DMS 273 treated with DMSO at 0.1 percent for 48 hours (cell line): ENCODE measurements at regions not wholly inside any gene's neighbourhood (a gene's known extent, or its start where the extent isn't known, plus 50 kb on each side); places are given as distances from the start of the nearest gene placed in this dataset.

Experiments
- DNase-seq: peaks from one replicate; lab custom pipeline; 2025; lab: John Stamatoyannopoulos, UW

DNA sequence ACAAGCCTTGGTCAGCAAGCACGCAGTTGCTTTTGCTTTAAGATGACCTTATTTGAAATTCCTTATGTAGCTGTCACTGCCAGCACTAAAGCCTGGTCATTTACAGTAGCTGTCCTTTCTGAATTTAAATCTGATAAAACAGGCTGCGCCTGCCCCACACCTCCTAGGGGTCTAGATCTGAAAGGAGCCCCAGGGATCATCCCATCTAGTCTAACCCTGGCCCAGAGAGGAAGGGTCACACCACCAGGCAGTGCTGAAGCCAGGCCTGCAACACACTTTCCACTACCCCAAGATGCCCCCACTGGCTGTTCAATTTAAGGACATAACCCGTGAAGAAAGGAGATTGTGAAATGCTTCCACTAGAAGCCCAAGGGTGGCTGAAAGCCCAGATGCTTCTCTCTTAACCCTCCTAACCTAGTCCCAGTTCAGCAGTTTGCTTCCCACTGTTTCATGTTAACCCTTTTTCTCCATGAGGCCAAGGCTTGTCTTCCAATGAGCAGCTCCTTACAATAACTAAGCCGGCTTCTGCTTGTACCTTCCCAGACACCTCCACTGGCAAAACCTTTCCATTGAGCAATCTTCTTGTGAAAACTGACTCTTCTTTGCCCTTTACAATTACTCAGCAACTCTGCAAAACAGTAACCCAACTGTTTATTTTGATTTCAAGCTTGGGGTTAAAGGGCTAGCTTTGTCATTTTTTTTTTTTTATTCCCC is 198.9 kb upstream of the LPP start:
- no peak for DNase-seq

DNA sequence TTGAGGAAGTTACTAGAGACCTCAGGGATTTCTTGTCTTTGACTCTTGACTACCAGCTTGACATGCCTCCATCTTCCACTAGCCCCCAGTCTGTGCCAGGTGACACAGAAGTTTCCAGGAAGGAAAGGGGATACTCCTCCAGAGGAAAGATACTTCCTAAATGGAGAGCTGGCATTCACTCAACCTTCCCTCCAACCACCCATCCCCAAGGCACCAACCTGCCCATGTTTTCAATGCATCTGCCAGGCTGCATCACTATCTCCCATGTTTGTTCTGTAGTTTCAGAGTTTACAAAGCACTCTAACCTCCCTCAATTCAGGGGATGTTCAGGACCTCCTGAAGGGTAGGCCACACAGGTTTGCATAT is 198.4 kb upstream of the LPP start:
- no peak for DNase-seq

DNA sequence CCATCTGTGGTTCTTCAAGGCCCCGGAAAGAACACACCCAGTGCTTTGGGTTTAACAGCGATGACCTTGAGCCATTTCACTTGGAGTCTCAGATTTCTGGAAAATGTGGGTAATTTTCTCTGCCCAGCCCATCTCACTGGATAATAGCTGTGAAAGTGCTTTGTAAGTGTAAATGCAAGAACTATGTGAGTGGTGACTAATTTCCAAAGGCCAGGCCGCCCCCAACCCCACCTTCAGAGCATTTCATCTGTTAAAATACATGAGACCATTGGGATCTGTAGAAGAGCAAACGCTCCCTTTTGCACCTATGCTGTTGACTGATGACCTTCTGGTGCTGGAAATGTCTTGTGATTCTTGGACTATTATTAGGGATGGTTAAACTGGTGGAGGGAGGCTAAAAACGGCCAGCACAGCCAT is 196.8 kb upstream of the LPP start:
- no peak for DNase-seq

DNA sequence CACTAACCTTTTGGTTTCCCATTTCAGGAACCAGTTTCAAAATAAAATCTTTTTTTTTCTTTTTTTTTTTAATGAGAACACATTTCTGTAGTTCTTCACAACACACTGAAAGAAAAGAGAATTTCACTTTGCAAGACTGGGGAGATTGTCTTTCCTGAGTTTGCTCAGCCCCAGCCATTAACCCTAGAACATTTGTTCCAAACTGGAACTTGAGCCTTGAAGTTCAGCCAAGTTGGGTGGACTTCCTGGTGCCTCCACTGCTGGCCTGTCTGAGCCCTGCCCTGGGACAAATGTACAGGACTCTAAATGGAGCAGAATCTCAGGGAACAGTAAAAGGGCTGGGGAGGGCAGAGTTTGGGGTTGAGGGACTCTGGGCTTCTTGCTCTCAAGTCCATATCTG is 196.4 kb upstream of the LPP start:
- DNase-seq: no peak

DNA sequence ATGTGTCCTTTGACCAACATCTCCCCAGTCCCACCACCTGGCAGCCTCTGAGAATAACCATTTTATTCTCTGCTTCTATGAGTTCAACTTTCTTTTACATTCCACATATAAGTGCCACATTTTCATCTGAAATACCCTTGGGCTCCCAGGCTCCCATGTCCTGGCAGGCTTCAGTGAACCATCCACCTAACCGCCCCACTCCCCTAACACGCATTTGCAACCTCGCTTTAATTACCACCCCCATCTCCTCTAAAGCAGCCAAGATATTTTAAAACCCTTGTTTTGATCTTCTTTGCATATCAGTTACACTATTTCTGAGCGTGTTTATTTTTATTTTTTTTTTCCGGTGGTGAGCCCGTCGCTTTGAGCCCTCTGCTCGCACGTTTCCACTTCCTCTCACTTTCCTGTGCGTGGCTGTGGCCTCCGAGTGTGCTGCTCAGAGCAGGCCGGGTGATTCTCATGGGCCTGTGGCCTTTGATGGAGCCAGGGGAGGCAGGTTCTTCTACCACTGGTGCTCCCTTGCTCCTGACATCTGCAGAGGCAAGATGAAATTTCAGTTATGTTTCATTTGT is 195.4 kb upstream of the LPP start:
- no peak for DNase-seq

DNA sequence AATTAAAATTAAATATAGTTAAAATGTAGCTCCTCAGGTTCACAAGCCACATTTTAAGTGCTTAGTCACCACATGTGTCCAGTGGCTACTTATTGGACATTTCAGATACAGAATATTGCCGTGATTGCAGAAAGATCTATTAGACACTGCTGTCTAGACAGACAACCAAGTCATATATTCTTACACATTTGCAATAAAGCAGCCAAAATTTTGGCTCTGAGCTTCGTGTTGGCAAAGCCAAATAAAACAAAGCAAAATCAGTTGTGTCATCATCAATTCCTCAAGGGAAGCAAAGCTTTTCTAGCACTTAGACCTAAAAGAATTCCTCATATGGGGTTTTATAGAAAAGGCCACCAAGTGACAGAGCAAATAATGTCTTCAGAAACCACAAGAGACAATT is 193.1 kb upstream of the LPP start:
- DNase-seq: no peak

DNA sequence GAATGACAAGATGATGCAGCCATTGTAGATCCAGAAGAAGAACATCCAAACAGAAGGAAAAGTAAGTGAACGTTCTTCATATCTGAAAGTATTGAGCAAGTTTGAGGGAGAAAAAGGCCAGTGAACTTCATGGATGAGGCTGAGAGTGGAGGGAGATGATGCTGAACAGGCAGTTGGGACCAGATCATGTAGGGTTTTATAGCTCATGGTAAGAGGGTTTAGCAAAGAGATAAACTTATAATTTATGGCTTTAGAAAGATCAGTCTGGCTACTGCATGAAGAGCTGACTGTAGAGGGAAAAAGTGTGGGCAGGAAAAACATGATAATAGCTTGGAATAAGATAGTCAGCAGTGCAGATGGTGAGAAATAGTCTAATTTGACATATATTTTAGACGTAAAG is 192.6 kb upstream of the LPP start:
- no peak for DNase-seq

DNA sequence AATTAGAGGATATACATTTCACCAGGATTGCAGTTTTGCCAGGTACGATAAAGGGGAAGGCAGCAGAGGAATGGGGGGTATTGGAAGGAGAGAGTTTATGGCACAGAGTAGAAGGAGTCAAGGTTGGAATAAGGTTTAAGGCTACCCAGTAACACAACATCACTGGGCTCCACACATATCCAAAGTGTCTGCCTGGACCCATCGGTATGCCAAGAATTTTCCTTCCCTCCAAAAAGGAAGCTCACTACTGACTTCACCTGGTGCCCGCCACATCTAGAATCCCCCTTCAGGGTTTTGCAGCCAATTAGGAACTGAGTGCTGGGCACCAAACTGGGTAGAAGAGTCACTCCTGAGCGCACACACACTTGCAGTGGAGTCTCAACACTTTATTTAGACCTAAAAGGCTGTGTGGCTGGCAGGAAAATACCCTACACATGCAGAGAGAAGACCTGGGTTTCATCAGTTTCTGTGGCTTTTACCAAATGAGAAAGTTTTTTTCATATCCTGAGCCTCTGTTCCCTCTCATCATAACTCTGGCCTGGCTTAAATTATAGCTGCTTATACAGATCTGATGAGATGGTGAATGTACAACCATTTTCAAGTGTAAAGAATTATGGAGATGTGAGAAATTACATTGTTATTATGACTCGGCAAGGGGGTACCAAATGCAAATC is 190.8 kb upstream of the LPP start:
- no peak for DNase-seq

DNA sequence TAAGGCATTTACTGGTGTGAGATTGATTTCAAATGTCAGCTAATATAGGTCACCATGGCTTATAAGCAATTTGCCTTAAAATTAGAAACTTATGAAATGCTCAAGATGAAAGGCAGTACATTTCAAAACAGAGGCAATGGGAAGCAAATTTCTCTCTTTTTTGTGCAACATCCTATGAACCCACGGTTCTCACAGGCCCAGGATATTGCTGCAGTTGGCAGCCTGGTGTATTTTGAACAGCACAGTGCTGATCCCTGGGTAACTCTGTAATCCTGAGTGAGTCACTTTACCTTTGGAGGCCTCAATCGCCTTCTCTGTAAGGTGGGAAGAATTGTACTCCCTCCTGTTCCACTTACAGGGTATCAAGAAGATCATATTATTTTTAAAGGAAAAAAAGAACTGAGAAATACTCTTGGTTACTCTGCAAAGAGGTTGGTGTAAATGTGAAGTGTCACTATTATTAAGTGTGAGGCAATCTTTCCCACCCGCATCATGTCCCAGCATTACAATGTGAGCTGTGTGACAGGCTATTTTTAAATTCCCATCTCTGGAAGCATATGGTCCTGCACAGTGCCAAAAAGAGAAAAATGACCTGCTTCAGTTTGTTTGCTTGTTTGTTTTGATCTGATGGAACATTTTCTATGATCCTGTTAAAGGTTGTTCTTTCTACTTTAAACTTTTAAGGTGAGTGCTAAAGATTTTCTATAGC is 190.1 kb upstream of the LPP start:
- DNase-seq: no peak

DNA sequence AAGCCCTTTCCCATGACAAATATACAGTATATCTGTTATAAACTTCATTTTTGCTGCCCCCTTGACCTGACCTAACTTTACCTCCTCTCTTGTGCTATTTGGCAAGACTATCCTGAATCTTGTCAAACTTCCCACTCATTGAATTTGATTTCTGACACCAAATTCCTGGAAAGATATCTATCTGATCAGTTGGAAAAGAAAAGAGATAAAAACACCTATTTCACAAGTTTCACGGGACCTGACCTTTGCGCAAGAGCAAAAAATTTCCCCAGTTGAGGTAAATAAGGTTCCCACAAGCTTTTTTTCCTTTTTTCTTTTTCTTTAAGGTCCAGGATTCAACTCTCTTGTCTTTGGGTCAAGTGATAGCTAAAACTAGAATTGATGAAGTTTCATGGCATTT is 189.2 kb upstream of the LPP start:
- no peak for DNase-seq

DNA sequence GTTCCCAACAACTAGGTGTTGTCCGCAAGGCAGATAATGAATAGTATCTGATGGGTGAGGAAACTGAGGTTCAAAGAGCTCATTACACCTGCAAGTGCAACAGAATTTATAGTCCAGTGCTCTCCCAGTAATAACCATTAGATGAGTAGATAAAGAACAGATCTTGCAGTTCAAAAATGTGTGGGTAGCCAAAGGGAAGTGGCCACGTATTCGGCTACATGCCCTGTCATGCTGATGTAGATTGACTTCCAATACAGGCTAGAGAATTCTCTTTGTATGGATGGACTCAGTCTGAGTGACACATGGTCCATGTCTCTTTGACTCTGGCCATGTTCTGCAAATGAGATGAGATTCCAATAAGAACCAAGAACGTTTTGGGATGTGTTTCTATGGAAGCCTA is 187.9 kb upstream of the LPP start:
- DNase-seq: no peak

DNA sequence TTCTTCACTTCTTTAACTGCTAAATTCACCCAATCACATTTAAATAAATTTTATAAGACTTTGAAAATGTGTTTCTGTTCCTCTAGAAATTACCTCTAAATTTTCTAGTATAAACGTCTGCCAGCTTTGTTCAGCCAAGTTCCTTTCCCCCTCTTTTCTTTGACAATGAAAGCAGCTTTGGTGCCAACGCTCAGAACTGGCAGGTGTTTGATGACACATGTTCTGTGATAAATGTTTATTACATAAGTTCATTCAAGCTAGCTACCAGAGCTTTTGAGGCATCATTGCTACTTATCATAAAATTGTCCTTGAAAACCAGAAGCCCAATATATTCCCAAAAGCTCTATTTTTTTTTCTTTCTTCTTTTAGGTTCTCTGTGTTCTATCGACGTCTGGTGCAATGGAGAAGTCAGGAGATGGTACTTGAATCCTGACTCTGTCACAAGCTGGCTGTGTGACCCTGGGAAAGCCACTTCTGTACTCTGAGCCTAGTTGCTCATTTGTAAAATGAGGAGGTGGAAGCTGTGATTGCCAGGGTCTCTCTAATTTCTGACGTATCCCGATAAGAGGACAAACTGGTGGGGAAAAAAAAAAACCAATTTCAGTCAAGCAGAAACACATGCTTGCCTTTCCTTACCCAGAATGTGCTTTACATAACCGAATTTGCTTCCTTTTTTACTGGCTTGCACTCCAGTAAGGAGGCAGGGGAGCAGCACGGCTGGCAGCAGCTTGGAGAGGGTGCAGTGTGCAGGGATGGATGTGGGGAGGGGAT is 187.1 kb upstream of the LPP start:
- no peak for DNase-seq

DNA sequence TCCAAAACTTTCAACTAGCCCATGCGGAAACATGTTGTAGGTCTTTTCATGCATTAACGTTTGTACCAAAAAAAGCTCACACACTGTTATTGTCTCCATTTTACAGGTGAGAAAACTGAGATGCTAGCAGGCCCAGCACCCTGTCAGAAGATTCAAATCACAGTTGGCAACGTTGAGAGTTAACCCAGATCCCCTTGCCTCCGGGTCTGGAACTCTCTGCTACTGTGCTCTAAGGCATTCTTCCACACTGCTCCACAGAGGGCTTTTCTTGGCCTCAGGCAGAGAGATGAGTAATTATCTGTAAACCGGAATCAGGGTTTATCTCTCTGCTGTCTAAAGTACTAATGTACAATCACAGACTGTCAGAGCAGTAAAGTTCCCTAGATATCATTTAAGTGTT is 186.0 kb upstream of the LPP start:
- no peak for DNase-seq

DNA sequence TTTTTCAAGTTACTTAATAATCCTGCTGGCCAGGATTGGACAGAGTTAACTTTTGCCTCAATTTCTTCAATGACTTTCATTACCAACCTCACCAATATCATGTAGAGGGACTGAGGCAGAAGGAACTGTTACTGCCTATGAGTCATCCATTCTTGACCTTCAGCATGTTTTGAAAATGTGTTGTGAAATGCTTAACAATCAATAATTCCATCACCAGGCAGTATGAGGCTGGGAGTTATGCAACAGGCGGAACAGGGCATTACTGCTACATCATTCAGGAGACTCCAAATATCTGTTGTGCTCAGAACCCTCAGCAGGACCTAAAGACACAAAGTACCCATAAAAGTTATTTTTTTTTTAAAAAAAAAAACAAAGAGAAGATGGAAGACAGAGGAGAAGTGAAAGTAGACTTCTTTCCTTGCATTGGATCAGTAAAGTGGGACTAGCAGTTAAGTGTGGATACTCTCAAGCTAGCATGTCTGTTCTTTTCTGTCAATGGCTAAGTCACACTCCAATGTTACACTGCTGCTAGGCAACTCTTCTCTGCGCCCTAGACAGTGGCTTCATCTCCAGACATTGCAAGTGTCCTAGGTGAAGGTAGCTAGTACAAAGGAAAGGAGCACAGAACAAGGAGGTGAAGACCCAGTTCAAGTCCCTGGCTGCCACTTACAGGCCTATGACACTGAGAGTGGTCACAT is 184.9 kb upstream of the LPP start:
- DNase-seq: no peak

DNA sequence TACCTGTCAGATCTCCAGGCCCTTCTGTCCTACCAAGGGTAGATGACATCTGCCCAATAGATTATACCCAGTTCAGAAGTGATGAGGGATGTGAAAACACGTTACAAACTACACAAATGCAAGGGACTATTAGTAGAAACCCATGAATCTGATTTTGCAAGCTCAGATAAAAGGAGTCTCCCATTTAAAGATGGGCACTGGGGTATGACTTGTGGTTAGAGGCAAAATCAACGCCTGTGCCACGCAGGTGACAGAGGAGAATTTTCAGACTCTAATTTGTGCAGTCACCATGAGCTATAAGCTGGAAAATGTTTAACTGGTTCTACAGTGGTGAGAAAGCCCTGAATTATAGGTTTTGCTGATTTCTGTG is 184.4 kb upstream of the LPP start:
- DNase-seq: no peak

DNA sequence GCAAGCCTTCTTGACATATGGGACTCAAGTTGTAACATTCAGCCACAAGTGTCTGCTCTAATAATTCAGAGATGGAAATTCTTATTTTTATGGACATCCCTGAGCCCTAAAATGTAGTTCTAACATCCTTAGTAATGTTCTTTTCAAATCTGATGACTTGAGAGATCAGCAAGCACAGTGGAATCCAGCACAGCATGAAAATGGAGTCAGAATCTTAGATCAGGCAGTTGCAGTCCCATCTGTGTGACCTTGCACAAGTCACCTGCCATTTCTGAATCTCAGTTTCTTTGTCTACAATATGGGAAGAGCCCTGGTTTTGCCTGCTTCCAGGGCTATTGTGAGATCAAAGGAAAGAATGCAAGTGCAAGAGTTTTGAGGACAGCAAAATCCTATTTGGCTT is 183.9 kb upstream of the LPP start:
- DNase-seq: no peak

DNA sequence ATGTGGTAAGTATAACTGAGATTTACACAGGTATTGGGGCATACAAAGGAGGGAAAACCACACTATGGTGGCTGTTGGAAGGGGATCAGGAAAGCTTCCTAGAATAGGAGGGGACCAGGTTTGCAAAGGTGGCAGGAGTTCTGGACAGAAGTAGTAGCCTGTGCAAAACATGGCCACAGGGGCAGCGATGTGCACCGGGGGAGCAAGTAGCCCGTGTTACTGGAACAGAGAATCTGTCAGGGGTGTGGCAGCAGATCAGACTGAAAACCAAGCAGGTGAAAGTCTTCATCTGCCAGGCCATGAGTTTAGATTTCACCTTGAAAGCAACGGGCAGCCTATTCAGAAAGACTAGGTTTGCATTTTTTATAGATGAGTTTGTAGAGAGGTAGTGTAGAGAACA is 182.3 kb upstream of the LPP start:
- no peak for DNase-seq

DNA sequence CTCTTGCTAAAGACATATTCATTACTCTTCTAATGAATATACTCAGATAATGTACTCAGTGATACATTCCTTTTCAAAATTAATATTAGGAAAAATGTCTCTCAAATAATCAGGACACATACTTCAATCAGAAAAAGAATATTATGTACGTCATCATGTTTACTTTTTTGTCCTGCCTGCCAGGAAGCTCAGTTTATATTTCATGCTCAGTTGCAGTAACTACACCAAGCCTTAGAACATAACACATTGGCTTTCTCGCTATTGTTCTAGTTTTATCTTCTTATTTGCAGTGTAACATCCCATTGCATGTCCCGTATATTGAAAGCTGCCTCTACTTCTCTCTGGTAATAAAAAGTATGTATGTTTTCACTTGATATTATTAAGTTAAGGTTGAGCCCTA is 181.5 kb upstream of the LPP start:
- no peak for DNase-seq

DNA sequence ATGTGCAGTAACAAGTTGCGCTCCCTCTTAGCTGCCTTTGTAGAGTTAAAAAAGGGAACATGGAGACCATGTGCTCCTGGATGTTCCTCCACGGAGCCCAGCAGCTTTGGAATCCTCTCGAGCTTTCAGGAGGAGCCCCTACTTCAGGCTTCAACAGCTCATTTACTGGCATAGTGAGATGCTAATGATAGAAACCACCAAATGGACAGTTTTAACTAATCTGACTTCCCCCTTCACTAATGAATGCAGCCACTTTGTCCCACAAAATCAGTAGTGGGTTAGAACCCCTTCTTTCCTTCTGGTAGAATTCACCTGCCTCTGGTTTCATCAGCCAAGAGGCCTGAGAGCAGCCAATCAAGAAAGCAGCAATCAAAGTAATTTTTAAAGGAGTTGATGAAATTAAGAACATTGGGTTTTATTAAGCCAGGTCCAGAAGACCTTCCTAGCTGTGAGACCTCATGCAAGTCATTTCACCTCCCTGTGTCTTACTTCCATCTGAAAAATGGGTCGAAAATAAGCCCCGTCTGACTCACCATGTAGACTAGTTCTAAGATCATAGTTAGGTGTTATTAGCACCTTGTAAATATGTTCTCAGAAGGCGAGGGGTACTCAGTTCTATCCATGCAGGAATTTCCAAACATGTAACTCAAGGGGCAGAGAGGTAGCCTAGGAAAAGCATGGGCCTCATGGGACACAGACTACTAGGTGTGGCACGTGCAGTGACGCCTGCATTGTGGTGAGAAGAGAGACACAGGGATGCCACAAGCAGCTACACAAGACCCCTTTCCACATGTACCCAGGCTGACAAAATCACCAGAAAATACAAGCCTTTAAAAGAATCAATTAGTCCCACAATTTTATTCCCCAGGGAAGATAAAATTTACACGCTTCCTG is 179.7 kb upstream of the LPP start:
- DNase-seq: no peak

DNA sequence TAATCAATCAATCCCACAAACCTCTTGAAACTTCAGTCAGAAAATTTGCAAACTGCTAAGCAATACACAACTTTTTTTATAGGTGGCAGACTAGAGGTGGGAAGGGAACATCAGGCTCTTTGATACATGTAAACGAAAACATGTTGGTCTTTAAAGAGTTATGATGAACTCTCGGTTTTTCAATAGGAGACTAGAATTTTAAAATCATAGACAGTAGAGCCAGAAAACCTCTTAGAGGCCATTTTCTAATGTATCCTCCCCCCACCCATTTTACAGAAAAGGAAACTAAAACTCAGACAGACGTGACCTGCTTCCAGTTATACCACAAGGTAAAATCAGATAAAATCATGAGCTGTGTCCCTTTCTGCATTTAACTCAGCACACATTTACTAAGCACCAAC is 179.1 kb upstream of the LPP start:
- DNase-seq: no peak
